HTR-8/SVneo (cell line): ENCODE measurements at regions not wholly inside any gene's neighbourhood (a gene's known extent, or its start where the extent isn't known, plus 50 kb on each side); places are given as distances from the start of the nearest gene placed in this dataset.
A peak's percentile ranks its signal among the peaks of the same experiment; 100 is the strongest.
"Not testable (repeated sequence)": the region's sequence is repeated elsewhere in the genome, so short reads cannot be mapped to it uniquely, and the experiment has no call there.

ENCODE experiments used
- DNase-seq: peaks from one replicate; pipeline ENCODE4 v3.0.0; 2011; ENCODE audit warnings: low spot score, mixed read lengths; ENCODE audit not compliant: insufficient read length
- FAIRE-seq: peaks from 2 replicates; lab custom pipeline; 2011; peaks lifted over from hg19 to GRCh38; lab: Jason Lieb, UNC

- DNase-seq: no peak
- FAIRE-seq: no peak
Observed at GRCh38 chr15:31433091-31433490, 106.5 kb downstream of the KLF13 start.

DNA sequence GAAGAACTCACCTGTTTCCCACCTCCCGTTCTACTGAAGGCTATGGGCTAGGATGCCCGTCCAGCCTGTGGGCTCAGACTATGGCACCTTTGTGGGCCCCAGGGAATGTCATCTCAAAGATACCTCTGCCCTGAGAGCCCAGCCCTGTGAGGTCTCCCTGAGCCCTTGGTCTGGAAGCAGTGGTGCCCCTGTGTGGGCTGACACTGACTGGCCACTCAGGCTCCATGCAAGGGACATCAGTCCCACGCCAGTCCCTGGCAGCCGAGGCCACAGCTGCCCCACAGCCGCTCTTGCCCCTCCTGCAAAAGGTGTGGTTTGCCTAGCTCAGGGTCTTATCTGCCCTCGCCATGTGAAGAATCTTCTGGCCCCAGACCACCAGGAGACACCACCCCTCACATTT is 106.9 kb downstream of the KLF13 start:
- DNase-seq (no peak), FAIRE-seq (no peak)

DNA sequence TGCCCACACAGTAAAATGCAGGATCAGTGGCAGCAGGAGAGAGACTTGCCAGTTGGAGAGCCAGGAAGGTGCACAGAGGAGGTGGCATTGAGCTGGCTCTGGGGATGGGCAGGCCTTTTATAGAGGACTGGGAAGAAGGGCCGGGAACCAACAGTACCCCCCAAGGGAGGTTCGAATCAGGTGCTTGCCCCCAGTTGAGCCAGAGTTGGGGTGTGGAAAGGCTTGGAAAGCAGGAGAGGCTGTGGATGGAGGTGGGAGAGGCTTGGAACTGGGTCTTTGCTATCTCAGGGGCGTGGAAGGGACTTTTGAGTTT is 107.6 kb downstream of the KLF13 start:
- DNase-seq: no peak
- no peak for FAIRE-seq

- FAIRE-seq (no peak), DNase-seq (peak; percentile 19)
Observed at GRCh38 chr15:31434588-31435260, 108.1 kb downstream of the KLF13 start.

DNA sequence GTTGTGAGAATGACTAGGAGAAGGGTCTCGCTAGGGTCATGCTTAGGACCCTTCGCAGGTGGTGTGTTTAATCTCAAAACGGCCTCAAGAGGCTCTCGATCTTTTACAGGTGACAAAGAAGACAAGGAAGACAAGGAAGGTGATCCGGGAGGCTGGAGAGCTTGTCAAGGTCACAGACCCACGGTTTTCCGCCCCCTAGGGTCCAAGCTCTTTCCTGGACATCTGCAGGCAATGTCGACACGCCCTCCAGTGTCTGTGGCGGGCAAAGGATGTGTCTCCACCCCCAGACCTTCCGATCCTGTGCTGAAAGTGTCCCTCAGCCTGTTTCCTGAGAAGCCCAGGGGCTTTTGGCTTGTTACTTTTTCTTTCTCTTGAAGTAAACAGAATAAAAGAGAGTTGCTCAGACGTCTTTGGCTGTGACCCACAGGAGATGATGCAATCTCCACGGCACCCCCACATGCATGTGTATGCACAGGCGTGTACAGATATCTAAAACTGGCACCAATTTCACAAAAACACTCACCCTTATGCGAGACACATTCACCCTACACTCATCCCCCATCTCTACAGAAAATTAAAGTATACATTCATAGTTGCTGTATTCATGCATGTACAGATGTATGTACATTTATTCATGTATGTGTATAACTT is 108.8 kb downstream of the KLF13 start:
- no peak for FAIRE-seq
- DNase-seq: peak; percentile 70

- FAIRE-seq (no peak), DNase-seq (no peak)
Observed at GRCh38 chr15:31435912-31436628, 109.4 kb downstream of the KLF13 start.

DNA sequence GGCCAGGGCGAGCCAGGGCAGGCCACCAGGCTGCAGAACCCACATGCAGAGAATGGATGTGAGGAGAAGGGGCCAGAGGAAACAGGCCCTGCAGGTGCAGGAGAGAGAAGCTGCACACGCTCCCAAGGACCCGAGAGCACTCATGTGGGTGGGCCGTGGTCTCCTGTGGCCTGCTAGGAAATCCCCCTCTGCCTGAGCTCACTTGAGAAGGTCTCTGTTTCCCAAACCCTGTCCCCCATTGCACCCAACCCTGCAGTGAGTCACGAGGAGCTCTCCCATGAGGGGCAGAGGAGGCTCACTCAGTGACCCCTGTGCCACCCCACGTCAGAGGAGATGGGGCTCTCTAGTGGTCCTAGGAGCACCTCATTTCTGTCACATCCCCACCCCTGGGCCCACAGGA is 111.1 kb downstream of the KLF13 start:
- DNase-seq: no peak
- FAIRE-seq: no peak

- DNase-seq (no peak), FAIRE-seq (no peak)
Observed at GRCh38 chr15:31438601-31439265, 112.1 kb downstream of the KLF13 start.

GRCh38 chr15:31439328-31439727 is 112.7 kb downstream of the KLF13 start:
- DNase-seq (peak; percentile 24), FAIRE-seq (peak; percentile 33)

DNA sequence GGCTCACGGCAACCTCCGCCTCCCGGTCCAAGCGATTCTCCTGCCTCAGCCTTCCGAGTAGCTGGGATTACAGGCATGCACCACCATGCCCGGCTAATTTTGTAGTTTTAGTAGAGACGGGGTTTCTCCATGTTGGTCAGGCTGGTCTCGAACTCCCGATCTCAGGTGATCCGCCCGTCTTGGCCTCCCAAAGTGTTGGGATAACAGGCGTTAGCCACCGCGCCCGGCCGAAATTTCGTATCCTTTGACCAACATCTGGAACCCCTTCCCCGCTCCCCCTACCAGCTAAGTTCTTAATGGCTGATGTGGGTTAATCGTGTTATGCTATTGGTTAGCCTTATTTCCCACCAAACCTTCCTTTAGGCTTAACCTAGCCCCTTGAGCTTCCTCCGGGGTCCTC is 113.6 kb downstream of the KLF13 start:
- DNase-seq, FAIRE-seq: not testable (repeated sequence)

GRCh38 chr15:31440754-31441311 is 114.2 kb downstream of the KLF13 start:
- DNase-seq (no peak), FAIRE-seq (no peak)

GRCh38 chr15:31442226-31442625 is 115.6 kb downstream of the KLF13 start:
- FAIRE-seq: no peak
- no peak for DNase-seq

DNA sequence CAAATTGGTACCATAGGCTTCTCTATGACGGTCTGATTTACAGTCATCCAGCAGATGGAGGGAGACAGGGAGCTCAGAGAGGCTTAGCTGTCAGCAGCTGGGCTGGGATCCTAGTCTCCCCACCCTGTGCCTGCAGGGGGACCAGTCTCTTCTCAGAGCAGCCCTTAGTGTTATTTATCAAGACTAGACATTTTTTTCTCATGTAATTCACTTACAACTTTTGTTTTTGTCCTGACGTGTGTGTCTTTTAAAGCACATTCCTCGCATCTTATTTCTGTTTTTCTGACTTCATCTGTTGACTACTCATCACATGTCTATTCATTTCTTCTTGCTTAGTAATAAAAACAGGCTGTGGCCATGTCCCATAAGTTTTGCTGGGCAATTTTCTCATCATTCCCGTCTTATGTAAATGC is 116.1 kb downstream of the KLF13 start:
- peak; percentile 37 for DNase-seq
- no peak for FAIRE-seq

DNA sequence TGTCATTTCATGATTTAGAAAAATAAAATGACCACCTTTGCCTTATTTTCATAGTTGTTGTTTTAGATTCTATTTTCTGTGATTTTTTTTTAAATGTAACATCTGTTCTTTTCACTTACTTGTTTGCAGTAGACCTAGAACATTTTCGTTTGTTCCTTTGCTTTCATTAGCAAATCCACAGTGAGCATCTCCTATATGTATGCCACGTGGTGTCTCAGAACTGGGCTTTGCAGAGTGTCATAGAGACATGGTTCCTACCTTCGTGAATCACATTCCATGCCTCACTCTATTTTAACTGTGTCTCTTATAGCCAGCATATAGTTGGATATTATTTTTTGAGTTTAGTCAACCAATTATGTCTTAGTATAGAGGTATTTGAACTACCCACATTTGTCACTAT is 118.2 kb downstream of the KLF13 start:
- FAIRE-seq: no peak
- DNase-seq: no peak

DNA sequence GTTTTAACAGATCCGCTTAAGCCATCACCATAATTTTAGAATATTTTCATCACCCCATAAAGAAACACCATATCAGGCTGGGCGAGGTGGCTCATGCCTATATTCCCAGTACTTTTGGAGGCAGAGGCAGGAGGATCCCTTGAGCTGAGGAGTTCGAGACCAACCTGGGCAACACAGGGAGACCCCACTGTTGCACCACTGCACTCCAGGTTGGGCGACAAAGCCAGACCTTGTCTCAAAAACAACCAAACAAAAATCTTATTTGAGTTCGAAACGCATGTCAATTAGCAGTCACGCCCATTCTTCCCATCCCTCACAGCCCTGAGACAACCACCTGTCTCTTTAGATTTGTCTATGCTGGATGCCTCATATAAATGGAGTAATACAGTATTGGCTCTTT is 119.9 kb downstream of the KLF13 start:
- FAIRE-seq (no peak), DNase-seq (no peak)

GRCh38 chr15:31447931-31448634 is 121.4 kb downstream of the KLF13 start:
- peak; percentile 9 for FAIRE-seq
- DNase-seq: no peak

DNA sequence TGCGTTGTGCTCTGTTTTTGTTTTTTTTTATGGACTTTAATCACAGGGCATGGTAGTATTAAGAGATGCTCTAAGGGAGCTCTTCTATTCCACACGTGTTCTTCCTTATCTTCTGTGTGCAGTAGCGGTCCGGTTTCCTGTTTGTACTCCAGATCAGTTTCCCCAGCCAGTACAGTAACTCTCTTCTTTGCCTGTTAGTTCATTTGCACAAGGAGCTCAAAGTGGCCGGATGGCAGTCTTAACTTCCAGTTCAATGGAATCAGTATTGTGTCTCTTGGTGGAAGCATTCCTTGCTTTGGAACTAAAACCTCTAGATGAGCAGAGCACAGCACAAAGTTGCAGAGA is 122.0 kb downstream of the KLF13 start:
- FAIRE-seq: no peak
- DNase-seq: no peak

- DNase-seq (no peak), FAIRE-seq (no peak)
Observed at GRCh38 chr15:31452595-31453557, 126.2 kb downstream of the KLF13 start.
